ENCODE measurements at regions not wholly inside any gene's neighbourhood (a gene's known extent, or its start where the extent isn't known, plus 50 kb on each side); places are given as distances from the start of the nearest gene placed in this dataset.

DNA sequence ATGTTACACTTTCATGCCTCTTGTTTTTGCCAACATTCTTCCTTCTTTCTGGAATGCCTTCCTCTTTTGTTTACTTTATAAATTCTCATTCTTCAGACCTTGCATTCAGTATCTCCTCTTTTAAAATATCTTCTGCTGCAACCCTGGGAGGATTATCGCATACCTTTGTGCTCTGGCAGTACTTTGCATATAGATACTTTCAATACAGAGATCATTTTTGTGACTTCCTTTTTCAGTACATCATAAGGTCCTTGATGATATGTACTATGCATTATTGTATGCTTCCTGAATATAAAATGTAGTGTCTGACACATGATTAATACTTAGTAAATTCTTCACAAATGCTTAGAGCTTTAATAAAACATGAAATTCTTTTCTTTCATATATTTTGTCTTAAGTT lies 538.7 kb downstream of the TRIB2 start:
- TF ChIP-seq ZNF12 (CRISPR knock-in tag; IDR thresholded peaks at IDR 0.05) (no peak), POLR2A (IDR thresholded peaks at IDR 0.05; ENCODE audit: insufficient read depth in 1 of 2, low read depth in 2 of 2, low read length in 2 of 2) (no peak), NR2C2 (CRISPR knock-in tag; IDR thresholded peaks at IDR 0.05; ENCODE audit: borderline replicate concordance) (no peak), IRX3 (CRISPR knock-in tag; IDR thresholded peaks at IDR 0.05; ENCODE audit: borderline replicate concordance, low read depth) (no peak), FOSL1 (CRISPR knock-in tag; IDR thresholded peaks at IDR 0.05; ENCODE audit: borderline replicate concordance) (no peak), EEA1 (CRISPR knock-in tag; IDR thresholded peaks at IDR 0.05; ENCODE audit: borderline replicate concordance) (no peak), RAD21 (CRISPR knock-in tag; IDR thresholded peaks at IDR 0.05) (no peak)
- TF ChIP-seq, protein P1, sequence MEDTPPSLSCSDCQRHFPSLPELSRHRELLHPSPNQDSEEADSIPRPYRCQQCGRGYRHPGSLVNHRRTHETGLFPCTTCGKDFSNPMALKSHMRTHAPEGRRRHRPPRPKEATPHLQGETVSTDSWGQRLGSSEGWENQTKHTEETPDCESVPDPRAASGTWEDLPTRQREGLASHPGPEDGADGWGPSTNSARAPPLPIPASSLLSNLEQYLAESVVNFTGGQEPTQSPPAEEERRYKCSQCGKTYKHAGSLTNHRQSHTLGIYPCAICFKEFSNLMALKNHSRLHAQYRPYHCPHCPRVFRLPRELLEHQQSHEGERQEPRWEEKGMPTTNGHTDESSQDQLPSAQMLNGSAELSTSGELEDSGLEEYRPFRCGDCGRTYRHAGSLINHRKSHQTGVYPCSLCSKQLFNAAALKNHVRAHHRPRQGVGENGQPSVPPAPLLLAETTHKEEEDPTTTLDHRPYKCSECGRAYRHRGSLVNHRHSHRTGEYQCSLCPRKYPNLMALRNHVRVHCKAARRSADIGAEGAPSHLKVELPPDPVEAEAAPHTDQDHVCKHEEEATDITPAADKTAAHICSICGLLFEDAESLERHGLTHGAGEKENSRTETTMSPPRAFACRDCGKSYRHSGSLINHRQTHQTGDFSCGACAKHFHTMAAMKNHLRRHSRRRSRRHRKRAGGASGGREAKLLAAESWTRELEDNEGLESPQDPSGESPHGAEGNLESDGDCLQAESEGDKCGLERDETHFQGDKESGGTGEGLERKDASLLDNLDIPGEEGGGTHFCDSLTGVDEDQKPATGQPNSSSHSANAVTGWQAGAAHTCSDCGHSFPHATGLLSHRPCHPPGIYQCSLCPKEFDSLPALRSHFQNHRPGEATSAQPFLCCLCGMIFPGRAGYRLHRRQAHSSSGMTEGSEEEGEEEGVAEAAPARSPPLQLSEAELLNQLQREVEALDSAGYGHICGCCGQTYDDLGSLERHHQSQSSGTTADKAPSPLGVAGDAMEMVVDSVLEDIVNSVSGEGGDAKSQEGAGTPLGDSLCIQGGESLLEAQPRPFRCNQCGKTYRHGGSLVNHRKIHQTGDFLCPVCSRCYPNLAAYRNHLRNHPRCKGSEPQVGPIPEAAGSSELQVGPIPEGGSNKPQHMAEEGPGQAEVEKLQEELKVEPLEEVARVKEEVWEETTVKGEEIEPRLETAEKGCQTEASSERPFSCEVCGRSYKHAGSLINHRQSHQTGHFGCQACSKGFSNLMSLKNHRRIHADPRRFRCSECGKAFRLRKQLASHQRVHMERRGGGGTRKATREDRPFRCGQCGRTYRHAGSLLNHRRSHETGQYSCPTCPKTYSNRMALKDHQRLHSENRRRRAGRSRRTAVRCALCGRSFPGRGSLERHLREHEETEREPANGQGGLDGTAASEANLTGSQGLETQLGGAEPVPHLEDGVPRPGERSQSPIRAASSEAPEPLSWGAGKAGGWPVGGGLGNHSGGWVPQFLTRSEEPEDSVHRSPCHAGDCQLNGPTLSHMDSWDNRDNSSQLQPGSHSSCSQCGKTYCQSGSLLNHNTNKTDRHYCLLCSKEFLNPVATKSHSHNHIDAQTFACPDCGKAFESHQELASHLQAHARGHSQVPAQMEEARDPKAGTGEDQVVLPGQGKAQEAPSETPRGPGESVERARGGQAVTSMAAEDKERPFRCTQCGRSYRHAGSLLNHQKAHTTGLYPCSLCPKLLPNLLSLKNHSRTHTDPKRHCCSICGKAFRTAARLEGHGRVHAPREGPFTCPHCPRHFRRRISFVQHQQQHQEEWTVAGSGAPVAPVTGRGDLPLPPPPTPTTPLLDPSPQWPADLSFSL (CRISPR knock-in tag; IDR thresholded peaks at IDR 0.05) = no peak
- TF ChIP-seq, protein P2, sequence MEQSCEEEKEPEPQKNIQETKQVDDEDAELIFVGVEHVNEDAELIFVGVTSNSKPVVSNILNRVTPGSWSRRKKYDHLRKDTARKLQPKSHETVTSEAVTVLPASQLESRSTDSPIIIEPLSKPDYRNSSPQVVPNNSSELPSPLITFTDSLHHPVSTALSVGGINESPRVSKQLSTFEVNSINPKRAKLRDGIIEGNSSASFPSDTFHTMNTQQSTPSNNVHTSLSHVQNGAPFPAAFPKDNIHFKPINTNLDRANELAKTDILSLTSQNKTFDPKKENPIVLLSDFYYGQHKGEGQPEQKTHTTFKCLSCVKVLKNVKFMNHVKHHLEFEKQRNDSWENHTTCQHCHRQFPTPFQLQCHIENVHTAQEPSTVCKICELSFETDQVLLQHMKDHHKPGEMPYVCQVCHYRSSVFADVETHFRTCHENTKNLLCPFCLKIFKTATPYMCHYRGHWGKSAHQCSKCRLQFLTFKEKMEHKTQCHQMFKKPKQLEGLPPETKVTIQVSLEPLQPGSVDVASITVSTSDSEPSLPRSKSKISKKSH (CRISPR knock-in tag; IDR thresholded peaks at IDR 0.05; ENCODE audit: borderline replicate concordance) = no peak
- TF ChIP-seq, protein P3, sequence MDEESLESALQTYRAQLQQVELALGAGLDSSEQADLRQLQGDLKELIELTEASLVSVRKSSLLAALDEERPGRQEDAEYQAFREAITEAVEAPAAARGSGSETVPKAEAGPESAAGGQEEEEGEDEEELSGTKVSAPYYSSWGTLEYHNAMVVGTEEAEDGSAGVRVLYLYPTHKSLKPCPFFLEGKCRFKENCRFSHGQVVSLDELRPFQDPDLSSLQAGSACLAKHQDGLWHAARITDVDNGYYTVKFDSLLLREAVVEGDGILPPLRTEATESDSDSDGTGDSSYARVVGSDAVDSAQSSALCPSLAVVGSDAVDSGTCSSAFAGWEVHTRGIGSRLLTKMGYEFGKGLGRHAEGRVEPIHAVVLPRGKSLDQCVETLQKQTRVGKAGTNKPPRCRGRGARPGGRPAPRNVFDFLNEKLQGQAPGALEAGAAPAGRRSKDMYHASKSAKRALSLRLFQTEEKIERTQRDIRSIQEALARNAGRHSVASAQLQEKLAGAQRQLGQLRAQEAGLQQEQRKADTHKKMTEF (CRISPR knock-in tag; IDR thresholded peaks at IDR 0.05) = no peak

Data from HepG2 (cell line).